Natural killer cell (primary cell): ENCODE measurements at regions not wholly inside any gene's neighbourhood (a gene's known extent, or its start where the extent isn't known, plus 50 kb on each side); places are given as distances from the start of the nearest gene placed in this dataset.

ENCODE experiments used
- ATAC-seq, 3 donors: fragments of 150-1000 bp in 2 of 3; fragments of 200-7000 bp in 1 of 3; cut with Tn5 transposase; 1 replicate in 1 of 3; 2 replicates in 2 of 3; pipeline ENCODE4 v1.10.0; 2021; ENCODE audit warnings: mild to moderate bottlenecking in 2 of 3, moderate library complexity in 2 of 3
- DNase-seq, 2 donors: peaks; one replicate each; pipeline versions ENCODE4 v3.0.0 to v3.0.0-alpha.2; 2013 to 2021; ENCODE audit warnings: mixed read lengths in 1 of 2
- H3K27ac ChIP-seq: one replicate; pipeline ENCODE4 v1.5.1; 2013; ENCODE audit warnings: mild to moderate bottlenecking, low read length
- H3K27me3 ChIP-seq: one replicate; pipeline ENCODE4 v1.6.1; 2013; ENCODE audit warnings: low read length; ENCODE audit not compliant: control insufficient read depth, insufficient read depth
- H3K36me3 ChIP-seq: one replicate; pipeline ENCODE4 v1.6.1; 2013; ENCODE audit warnings: low read length; ENCODE audit not compliant: control insufficient read depth, insufficient read depth
- H3K4me1 ChIP-seq: one replicate; pipeline ENCODE4 v1.6.1; 2013; ENCODE audit warnings: low read length; ENCODE audit not compliant: control insufficient read depth, insufficient read depth
- H3K4me3 ChIP-seq: one replicate; pipeline ENCODE4 v1.5.1; 2013; ENCODE audit warnings: low read length
- H3K9me3 ChIP-seq: one replicate; pipeline ENCODE4 v1.6.1; 2013; ENCODE audit warnings: low read length; ENCODE audit not compliant: control insufficient read depth, insufficient read depth
- H3K27ac Mint-ChIP-seq, 2 donors: one replicate each; pipeline ENCODE4 v1.8.0; 2022; ENCODE audit warnings: mild to moderate bottlenecking in 2 of 2, mixed read lengths in 2 of 2, moderate library complexity in 1 of 2
- H3K27me3 Mint-ChIP-seq, 2 donors: one replicate each; pipeline ENCODE4 v1.8.0; 2022; ENCODE audit warnings: low read depth in 2 of 2, mixed read lengths in 2 of 2
- H3K36me3 Mint-ChIP-seq: one replicate; pipeline ENCODE4 v1.8.0; 2022; ENCODE audit warnings: mixed read lengths
- H3K4me1 Mint-ChIP-seq, 2 donors: one replicate each; pipeline ENCODE4 v1.8.0; 2022; ENCODE audit warnings: mixed read lengths in 2 of 2
- H3K4me3 Mint-ChIP-seq: one replicate; pipeline ENCODE4 v1.8.0; 2022; ENCODE audit warnings: mild to moderate bottlenecking, moderate library complexity, mixed read lengths
- H3K9me3 Mint-ChIP-seq, 2 donors: one replicate each; pipeline ENCODE4 v1.8.0; 2022; ENCODE audit warnings: mixed read lengths in 2 of 2
- WGBS: methylation state at CpG from one replicate; pipeline ENCODE4 v1.1.7; 2013; ENCODE audit warnings: missing lambda C conversion rate; ENCODE audit not compliant: insufficient coverage; 5-methylcytosine and 5-hydroxymethylcytosine counted together
- intact Hi-C: fragments of 100-400 bp; cut with micrococcal nuclease; formaldehyde crosslinking; loops from one replicate; pipeline ENCODE4 v1.14.2; 2022
- TF ChIP-seq, protein P1 (sequence below): fragments of 200-600 bp; IDR thresholded peaks from one replicate; pipeline ENCODE4 v1.8.0; 2022; ENCODE audit warnings: antibody characterized with exemption

DNA sequence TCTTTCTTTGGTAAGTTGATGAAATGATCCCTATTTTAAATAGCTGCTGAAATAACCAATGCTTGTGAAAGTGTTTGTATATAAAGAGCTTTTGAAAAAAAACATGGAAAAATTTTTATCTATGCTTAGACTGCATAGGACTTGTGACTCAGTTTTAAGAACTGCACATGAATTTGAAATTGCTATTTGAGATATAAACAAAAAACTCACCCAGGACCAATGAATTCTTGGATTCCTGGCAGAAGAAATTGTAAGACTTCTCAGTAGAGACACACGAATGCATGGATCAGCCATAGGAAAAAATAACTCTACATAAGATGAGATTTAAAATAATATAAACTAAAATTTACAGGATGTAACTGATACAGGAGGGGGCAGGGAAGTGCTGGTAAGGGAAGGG is 278.8 kb upstream of the SORCS1 start:
- no peak for DNase-seq
- H3K4me1 ChIP-seq = no peaks in the 10 kb centered on the region
- ATAC-seq = no peak
- Mint-ChIP-seq H3K36me3 (no peaks in the 10 kb centered on the region), H3K9me3 (peaks cover 10 to 17% of the 10 kb centered on the region in 2 donors), H3K27me3 (no peaks in the 10 kb centered on the region), H3K27ac (no peak overlapping the region), H3K4me1 (no peaks in the 10 kb centered on the region), H3K4me3 (no peak overlapping the region)
- no peaks in the 10 kb centered on the region for H3K36me3 ChIP-seq
- no peaks in the 10 kb centered on the region for H3K27me3 ChIP-seq
- no peaks in the 10 kb centered on the region for H3K9me3 ChIP-seq
- intact Hi-C loops = no loop called here
- H3K27ac ChIP-seq = no peak overlapping the region
- no CpG with 5 or more reads among the region's 1 CpG for WGBS
- H3K4me3 ChIP-seq = no peak overlapping the region
- TF ChIP-seq, protein P1, sequence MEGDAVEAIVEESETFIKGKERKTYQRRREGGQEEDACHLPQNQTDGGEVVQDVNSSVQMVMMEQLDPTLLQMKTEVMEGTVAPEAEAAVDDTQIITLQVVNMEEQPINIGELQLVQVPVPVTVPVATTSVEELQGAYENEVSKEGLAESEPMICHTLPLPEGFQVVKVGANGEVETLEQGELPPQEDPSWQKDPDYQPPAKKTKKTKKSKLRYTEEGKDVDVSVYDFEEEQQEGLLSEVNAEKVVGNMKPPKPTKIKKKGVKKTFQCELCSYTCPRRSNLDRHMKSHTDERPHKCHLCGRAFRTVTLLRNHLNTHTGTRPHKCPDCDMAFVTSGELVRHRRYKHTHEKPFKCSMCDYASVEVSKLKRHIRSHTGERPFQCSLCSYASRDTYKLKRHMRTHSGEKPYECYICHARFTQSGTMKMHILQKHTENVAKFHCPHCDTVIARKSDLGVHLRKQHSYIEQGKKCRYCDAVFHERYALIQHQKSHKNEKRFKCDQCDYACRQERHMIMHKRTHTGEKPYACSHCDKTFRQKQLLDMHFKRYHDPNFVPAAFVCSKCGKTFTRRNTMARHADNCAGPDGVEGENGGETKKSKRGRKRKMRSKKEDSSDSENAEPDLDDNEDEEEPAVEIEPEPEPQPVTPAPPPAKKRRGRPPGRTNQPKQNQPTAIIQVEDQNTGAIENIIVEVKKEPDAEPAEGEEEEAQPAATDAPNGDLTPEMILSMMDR = no peak

DNA sequence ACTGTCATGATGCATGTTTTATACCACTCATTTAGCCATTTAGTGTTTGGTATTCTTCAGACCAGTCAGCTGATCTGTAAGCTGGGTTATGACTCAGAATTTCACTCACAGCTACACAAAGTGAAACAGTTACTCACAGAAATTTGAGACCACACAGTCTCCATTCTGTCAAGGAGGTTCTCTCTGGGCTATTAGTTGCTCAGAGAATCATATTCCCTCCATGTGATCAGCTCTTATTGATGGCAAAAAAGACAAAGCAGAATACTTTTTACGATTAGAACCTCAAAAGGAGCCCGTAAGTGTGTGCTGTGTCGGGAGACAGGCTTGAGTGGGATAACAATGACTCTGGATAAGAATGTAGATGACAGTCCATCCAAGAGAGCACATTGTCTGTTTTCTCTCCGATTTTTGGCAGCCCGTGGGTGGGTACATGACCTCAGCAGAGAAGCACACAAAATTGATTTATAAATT is 277.6 kb upstream of the SORCS1 start:
- Histone ChIP-seq H3K36me3 (no peaks in the 10 kb centered on the region), H3K27ac (no peak overlapping the region), H3K4me1 (no peaks in the 10 kb centered on the region), H3K27me3 (no peaks in the 10 kb centered on the region), H3K4me3 (no peak overlapping the region), H3K9me3 (no peaks in the 10 kb centered on the region)
- Mint-ChIP-seq H3K9me3 (peaks cover 10 to 17% of the 10 kb centered on the region in 2 donors), H3K36me3 (no peaks in the 10 kb centered on the region), H3K27me3 (no peaks in the 10 kb centered on the region), H3K4me1 (no peaks in the 10 kb centered on the region), H3K27ac (no peak overlapping the region), H3K4me3 (no peak overlapping the region)
- ATAC-seq = no peak
- TF ChIP-seq, protein P1 = no peak
- DNase-seq = no peak
- WGBS = 86% methylated on average over 4 of the region's 5 CpGs
- intact Hi-C loops = no loop called here

DNA sequence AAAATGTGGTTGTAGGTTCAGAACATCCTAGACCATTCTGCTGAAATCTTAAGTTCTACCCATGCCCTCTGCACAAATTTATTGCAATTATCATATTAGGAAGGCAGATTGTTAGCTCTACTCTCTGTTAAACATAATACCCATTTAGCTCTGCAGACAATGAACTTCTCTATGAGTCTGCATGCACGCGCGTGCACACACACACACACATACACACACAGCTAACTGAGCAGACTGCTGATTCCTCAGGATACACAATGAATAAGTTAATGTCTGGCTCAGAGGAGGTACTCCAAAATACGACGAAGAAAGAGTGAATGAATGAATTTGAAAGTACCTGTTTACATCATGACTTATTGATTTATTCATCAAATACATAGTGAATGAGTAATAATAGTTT is 276.2 kb upstream of the SORCS1 start:
- H3K27ac Mint-ChIP-seq = no peak overlapping the region

DNA sequence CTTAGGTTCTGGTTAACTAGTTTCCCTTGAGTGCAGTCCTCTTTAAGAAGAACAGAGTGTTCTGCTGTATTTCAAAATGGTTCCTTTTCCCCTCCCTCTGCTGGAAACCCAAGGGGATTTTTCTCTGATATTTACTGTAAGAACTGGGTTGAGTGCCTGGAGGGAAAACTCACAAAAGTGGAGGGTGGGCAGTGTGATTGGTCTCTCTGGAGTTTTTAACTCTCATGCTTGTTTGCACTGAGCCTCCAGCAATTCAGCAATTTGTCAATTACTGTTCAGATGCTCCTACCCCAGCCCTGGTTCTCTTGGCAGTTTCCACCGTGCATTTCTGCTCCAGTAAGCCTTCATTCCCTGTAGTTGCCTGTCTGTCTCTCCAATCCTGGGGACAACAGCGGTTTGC is 273.4 kb upstream of the SORCS1 start:
- no peak overlapping the region for H3K27ac Mint-ChIP-seq
- no peaks in the 10 kb centered on the region for H3K9me3 ChIP-seq
- no peaks in the 10 kb centered on the region for H3K36me3 Mint-ChIP-seq
- intact Hi-C loops = no loop called here
- DNase-seq (no peak), ATAC-seq (no peak)
- no peaks in the 10 kb centered on the region for H3K4me1 Mint-ChIP-seq
- peaks cover 4 to 11% of the 10 kb centered on the region in 2 donors for H3K9me3 Mint-ChIP-seq
- H3K27ac ChIP-seq = no peak overlapping the region
- H3K27me3 ChIP-seq = no peaks in the 10 kb centered on the region
- no peak overlapping the region for H3K4me3 Mint-ChIP-seq
- 66% methylated on average over 2 of the region's 2 CpGs for WGBS
- H3K36me3 ChIP-seq = no peaks in the 10 kb centered on the region
- TF ChIP-seq, protein P1 = no peak
- no peaks in the 10 kb centered on the region for H3K27me3 Mint-ChIP-seq
- no peaks in the 10 kb centered on the region for H3K4me1 ChIP-seq
- H3K4me3 ChIP-seq = no peak overlapping the region

More for the DNA sequence above, 276.2 kb upstream of the SORCS1 start:
- 100% methylated on average over 3 of the region's 5 CpGs for WGBS
- Mint-ChIP-seq H3K9me3 (peaks cover 11 to 21% of the 10 kb centered on the region in 2 donors), H3K4me3 (no peak overlapping the region), H3K27me3 (no peaks in the 10 kb centered on the region), H3K36me3 (no peaks in the 10 kb centered on the region), H3K4me1 (no peaks in the 10 kb centered on the region)
- Histone ChIP-seq H3K27ac (no peak overlapping the region), H3K9me3 (no peaks in the 10 kb centered on the region), H3K4me3 (no peak overlapping the region), H3K27me3 (no peaks in the 10 kb centered on the region), H3K36me3 (no peaks in the 10 kb centered on the region), H3K4me1 (no peaks in the 10 kb centered on the region)
- DNase-seq (no peak), ATAC-seq (no peak)
- TF ChIP-seq, protein P1 = no peak
- intact Hi-C loops = no loop called here
